ENCODE measurements at regions not wholly inside any gene's neighbourhood (a gene's known extent, or its start where the extent isn't known, plus 50 kb on each side); places are given as distances from the start of the nearest gene placed in this dataset.

DNA sequence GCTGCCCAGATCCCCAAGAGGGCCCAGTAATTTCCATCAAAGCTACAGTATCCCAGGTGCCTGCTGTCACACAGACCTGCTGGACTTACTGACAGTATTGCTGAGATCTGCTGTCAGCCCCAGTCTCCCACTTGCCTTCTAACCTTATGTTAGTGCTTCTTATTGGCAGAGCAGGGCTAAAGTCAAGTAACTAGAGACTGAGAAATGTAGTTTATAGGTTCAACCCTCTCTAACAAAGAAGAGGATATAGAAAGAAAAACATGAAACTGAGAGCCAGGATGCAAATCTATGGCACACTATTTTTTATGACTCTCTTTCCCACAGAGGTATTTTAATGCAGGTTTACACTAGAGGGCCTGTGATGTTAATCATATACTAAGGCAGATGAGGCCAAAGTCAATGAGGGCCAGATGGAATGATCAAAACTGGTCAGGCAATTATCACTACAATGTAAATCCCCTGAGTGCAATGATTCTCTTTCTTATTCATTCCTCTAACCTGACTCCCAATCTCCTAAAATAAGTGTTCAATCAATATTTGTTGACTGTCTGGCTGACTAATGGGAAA lies 781.9 kb downstream of the VRK1 start:
- no peak for DNase-seq

DNA sequence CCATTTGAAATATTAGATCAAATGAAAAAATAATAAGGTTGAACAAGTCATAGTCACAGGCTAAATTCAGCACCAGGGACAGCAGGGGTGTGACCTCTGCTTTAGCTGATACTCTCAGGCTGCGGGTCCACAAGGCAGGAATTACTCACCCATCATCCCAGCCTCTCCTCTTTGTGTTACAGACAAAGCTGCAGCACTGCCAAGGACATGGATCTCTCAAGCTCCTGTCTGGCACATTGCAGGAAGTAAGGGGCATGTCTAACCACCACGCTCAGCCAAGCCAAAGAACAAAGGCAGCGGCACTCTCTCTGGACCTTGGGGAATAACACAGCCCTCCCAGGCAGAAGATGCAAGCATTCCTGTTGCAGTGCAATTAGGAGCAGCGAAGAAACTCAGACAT lies 783.8 kb downstream of the VRK1 start:
- peak; percentile 1 for DNase-seq

DNA sequence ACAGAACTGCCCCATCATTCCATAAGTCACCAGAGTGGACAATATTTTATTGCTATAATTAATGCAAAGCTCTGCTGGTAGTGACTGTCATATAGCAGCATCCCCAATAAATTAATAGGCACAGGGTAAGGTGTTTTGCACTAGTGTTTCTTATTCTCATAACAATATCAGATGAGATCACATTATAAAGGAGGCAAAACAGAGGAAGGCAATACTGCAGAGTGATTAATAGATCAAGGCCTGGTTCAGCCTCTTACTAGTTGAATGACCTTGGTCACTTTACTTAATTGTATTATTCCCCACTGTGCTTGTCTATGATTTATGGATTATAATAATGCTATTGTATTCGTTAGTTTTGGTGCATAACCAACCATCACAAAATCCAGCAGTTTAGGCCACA lies 784.8 kb downstream of the VRK1 start:
- no peak for DNase-seq

DNA sequence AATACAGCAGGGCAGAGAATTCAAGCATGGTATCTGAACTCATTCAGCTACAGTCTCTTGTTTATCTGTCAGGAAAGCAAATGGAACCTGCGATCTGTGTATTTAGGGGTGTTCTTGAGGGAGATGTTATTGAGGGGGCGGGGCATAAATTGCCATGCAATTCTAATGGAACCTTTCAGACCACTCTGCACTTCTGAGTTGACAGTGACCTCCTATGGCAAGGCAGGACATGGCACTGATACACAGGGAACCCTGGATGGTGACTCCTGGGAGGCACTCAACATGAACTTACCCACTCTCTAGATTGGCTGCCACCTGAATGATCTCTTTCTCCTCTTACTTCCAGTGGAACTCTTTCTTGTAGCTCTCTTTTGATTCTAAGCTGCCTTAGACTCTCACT lies 787.3 kb downstream of the VRK1 start:
- no peak for DNase-seq

DNA sequence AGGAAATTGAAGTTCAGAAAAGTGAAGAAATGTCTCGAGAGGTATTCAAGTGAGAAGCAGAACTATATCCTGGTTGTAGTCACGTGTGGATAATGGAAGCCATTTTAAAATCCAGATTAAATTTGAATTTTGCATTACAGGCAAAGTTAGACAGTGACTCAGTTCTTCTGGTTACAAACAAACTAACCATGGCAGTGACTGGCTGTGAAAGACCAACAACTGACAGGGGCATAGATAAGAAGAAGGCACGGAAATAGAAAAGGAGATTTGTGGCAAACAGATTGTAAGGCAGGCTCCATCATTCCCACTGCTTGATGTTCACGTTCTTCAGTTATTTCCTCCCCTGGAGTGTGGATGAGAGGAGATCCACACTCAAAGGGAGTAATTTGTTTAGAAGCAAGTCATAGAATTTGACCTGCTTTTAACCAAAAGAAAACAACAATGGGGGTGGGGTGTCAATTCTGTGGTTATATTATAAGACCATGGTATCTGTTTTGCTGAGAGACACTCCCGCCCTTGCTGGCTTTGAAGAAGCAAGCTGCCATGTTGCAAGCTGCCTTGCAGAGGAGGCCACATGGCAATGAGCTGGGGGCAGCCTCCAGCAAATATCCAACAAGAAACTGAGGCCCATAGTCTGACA lies 795.3 kb downstream of the VRK1 start:
- DNase-seq, result no peak

DNA sequence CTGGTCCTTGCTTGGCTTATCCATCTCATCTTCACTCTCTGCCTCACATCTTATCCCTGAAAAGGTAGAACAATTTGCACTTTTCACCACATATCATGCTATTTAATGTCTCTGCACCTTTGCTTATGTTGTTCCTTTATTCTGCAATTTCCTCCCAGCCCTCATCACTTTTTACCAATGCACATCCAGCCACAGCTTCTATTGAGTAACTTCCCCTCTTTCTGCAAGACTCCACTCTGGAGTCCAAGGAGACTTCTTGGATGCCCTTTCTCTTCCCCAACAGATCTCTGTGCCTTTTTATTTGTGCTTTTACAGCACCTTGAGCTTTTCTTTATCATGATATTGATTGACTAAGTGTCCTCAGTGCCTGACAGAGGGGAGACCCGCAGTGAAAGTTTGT lies 797.1 kb downstream of the VRK1 start:
- DNase-seq, result no peak

DNA sequence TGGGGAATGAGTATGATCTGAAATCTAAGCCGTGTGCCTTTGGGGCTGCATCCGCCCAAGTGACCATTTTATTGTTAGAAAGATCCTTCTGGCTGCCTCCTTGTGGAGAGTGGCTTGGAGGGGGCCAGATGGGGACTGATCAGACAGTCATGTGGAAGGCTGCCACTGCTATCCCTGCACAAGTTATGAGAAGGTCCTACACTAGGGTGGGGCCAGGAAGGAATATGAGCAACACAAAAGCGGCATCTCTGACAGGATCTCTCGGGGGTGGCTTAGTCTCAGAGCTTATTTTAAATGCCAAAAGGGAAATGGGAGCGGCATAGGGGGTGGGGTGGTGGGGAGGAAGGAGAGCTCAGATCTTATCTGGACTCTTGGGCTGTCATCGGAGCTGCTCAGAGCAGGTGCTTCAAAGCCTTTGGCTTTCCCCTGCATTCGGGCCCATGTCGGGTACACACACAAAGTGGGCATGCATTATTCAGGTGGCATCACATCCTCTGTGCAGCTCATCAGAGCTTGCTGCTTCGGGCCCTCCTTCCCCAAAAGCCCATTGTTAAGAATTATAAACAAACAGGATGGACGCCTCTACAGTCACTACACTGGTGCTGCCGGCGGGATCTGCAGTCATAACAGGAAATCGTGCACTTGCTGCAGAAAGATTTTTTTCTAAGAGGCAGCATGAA lies 805.4 kb downstream of the VRK1 start:
- DNase-seq, result no peak

DNA sequence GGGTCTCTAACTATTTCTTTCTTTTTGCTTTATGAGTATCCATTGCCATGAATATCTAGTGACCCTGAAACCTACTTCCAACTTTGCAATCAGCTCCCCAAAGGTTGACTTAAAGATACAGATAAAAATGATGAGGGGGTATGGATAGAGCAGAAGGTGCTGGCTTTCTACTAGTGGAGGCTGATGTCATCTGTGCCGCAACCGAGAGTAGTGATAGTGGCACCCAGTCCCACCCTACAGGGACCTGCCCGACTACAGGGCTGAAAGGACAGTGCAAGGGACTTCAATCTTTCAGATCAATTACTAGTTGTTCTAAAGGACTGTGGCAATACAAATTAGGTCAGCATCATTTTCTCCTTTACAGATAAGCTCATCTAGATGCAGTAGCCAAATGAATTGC lies 806.0 kb downstream of the VRK1 start:
- DNase-seq, result no peak

DNA sequence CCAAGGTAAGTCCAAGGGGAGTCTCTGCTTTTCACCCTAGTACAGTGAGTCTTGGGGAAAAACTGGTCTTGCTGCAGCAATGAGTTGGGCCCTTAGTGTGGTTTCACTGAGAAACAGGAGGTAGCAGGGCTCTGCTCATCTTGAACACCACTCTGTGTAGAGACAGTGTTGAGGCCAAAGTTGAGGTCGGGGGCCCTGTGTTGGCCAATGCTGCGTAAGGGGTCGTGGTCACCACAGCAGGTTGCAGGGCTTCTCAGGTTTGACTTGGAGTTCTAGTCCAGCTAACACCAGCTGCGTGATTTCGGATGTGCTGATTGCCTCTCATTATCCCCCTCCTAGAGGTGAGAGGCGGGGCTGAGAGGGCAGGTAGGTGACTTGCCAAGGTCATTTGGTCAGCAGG lies 807.5 kb downstream of the VRK1 start:
- DNase-seq, result no peak

DNA sequence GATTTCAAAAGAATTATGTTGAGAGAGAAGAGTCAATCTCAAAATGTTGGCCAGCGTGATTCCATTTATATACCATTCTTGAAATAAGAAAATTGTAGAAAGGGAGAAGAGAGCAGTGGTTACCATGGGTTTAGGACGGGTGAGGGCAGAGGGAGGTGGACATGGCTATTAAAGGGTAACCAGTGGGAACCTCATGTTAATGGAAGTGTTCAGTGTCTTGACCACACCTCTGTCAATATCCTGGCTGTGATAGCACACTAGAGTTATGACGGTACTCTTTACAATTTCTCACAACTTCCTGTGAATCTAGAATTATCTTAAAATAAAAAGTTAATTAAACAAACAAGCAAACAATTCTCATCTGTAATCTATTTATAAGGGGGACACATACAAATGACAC lies 821.2 kb downstream of the VRK1 start:
- no peak for DNase-seq

DNA sequence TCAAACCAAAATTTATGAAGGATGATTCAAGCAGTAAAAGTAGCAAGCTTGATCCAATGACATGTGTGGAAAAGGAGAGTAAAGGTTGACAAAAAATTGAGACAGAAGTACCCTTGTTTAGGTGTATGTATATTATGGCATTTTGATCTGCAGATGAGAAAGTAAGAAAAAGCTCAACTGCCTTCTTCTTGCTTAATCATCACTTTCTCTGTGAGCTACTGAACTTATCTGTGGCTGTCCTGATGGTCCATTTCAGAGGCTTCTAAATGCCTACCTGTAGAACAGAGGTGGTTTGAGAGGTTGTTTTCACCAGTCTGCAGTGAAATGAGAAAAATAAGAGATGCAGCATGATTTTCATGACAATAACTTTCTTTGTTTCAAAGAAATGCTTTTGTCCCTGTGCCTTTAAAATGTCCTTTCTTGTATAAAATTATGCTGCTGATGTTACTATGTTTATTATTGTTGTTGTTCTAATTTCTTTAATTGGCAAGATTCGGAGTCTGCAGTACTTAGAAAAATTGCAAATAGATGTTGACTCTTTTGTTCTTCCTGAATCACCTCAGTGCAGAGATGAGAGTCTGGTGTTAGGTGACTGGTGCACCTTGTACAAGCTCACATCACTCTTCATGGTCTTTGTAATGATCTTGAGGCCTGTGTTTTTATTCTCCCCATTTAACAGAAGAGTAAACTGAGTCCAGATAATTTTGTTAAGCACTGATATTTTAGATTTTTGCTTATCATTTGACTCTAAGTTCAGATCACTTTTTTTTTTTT lies 821.9 kb downstream of the VRK1 start:
- DNase-seq, result no peak

DNA sequence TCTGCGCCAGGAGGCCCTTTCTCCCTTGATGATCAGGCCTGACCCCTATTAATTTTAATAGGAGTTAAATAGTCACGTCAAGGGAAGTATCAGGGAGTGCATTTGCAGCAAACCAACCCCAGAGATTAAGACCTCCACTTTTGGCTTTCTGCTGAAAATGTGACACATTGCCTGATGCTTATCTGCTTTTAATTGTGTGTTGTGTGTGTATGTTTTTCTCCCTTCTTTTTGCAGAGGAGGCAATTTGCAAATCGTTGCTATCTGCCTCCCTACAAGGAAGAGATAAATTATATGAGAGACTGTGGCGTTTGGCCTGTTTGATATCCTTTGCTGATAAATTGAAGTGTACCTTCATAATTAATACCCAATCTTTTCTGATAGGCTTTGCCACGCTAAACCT lies 822.9 kb downstream of the VRK1 start:
- DNase-seq, result no peak

DNA sequence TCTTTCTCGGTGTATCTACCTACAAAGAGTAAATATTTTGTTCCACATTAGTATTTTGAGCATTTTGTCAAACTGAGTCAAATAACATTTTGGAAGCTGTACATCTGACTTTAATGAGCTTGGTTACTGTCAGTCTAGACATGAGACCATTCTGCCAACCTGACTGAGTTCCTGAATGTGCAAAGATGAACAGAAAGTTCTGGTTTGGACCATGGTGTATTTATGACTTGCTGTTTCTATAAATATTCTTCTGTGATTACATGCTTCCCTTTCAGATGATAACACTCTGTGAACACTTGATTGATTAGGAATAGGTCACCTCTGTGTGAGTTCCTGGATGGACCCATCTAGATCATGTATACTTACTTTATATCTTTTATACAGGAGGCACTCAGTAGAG lies 827.8 kb downstream of the VRK1 start:
- no peak for DNase-seq

DNA sequence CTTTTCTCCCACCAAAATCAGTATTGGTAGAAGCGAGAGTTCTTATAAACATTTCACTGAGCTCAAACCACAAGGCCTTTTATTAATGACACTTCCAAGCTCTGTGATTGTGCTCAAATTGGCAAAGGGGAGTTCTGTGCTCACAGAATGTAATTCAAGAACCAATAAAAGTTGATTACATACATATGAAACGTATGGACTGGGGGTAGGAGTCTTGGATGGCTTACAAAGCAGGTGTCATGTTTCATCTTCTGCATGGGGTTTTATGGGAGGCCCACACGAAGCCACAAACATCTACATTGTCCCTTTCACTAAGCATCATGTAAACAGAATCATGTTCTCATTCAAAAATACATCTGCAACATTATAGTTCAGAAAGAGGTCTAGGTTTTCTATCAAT lies 828.3 kb downstream of the VRK1 start:
- no peak for DNase-seq

DNA sequence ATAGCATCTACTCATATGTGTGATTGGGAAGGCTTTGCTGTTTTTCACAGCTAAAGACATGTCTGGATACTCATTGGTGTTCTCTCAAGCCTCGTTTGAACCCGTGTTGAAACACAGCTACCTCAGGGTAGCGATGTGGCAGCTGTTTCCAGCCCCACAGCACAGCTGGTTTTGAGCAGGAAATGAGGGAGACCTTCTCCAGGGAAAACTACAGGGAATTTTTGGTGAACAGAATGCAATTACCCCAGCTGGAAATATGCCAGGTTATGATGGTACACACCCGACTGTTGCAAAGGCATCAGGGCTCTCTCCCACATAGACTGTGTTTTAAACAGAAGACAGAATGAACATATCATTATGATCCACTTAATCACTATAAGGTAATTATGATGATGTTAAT lies 828.9 kb downstream of the VRK1 start:
- no peak for DNase-seq

DNA sequence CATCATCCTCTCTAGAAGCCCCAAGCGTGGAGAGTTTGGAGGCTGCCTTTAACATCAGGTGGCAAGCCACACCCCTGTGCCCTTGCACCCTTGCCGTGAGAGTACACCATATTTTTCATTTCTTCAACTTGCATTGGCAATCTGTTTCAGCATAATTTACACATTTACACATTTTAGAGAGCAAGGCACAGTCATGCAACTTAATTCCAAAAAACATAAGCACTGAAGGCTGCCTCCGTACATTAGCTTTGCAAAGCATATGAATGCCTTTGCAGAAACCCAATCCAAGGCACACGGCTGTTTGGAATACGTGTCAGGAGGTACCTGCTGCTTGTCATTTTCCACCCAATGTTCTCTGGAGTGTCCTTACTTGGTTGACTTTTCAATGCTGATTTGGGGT lies 833.1 kb downstream of the VRK1 start:
- DNase-seq, result no peak

DNA sequence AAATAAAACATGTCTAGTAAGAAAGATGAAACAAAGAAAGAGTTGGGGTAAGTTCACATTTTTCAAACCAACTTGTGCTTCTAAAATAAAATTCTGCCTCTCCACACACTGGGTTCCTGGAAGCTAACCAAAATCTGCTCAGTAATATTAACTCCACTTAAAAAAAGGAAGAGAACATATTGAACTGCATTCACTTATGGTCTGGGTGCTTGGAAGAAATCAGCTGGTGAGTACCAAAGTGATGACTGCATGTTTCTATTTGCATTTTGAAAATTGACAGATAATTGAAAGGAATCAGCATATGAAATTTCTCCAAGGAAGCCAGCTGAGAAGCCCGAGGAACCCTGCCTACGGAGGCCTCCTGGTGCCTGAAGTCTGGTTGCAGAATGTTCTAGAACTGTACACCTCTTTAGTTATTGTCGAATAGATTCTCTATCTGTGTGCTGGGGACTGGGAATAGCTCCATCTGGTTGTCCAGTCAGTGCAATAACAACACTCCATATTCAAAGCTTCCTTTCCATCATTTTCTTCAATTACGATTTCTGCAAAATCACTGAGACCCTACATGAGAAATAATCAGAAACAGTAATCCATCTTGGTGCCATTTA lies 836.1 kb downstream of the VRK1 start:
- no peak for DNase-seq

DNA sequence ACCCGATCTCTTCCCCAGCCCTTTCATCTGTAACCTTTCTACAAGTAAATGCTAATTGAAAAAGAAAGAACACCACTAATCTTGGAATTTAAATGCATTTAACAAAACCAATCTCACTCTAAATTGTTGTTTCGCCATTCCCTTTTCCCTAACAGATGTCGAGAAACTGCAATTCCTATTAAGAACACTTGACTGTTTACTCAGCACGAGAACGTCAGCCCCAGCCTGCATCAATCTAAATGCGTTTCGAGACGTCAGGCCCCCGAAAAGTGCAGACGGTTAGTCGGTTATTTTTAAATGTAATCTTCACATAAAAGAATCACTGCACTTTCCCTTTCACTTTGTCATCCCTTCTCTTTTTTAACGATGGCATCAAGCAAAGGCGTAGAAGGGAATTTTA lies 837.6 kb downstream of the VRK1 start:
- DNase-seq, result peak; percentile 31

DNA sequence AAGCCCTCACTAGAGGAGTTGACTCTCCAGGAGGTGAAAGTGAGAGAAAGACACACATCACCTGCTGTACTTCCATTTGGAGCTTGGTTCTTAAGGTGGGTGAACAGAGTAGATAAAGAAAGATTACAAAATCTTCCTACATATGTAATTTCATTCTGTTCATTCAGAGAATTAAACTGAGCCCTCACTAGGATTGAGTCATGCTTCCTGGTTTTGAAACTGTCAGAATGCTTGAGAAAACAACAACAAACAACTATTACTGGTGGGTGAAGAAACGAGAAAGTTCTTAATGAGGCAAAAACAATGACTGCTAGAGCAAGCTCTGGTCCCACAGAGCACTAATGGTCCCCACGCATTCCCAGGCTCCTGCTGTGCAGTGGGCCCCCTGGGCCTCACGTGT lies 841.7 kb downstream of the VRK1 start:
- no peak for DNase-seq

DNA sequence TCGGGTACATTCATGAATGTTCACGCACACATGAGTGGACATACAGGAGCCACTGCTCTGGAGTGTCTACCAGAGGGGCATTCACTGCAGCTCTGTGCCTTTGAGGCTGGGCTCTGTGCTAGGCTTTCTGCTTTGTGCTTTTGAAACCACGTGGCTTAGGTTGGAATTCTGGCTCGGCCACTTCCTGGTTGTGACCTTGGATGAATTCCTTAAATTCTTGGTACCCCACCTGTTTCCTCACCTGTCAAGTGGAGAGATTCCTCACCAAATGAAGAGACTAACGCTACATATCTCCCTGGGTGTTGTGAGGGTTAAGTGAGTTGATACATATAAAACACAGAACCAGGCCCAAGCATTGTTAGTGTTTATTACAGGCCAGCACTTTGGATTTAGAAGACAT lies 842.8 kb downstream of the VRK1 start:
- DNase-seq, result no peak

DNA sequence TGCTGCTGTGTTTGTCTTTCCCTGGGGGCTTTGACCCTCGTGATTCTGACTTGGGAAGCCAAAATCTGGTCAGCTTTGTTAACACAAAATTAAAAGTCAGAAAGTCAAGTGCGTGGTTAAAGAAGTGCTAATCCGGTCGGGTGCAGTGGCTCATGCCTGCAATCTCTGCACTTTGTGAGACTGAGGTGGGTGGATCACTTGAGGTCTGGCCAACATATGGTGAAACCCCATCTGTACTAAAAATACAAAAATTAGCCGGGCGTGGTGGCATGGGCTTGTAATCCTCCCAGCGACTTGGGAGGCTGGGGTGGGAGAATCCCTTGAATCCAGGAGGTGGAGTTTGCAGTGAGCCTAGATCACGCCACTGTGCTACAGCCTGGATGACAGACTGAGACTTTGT lies 844.6 kb downstream of the VRK1 start:
- DNase-seq, result no peak

DNA sequence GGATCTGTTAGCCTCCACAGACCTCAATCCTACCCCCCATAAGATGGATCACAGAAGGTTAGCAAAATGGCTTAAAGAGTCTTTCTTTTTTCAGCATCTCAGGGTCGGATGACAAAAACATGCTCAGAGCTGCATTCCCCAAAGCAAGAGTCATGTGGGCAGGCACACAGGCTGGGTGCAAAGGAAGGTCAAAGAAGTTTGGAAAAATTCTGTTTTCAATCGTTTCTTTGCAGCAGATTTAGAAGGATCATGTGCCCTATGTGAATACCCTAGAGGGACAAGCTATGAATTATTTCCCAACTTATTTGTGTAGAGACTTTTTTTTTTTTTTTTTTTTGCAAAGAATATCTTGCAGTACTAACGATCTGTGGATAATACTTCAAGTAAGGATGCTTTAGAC lies 845.4 kb downstream of the VRK1 start:
- DNase-seq, result no peak

DNA sequence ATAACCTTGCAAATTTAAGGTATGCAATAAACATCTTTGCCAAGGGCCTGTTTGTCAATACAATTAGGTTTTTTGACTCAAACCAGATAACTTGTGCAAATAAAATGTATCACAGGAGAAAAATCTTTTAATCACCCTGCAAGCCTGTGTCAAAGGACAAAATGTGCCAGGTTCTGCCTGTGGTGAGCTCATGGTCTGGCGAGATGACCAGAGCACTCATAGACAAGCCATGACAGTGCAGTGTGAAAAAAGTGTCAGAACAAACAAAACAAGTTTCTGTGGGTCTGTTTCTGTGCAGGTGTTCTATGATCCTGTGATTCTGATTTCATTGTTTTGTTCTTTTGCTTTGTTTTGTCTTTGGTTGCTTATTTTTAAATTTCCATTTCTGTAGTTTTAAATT lies 847.2 kb downstream of the VRK1 start:
- DNase-seq, result no peak

Measured in muscle of arm (tissue), 1 donor.